ENCODE measurements at regions not wholly inside any gene's neighbourhood (a gene's known extent, or its start where the extent isn't known, plus 50 kb on each side); places are given as distances from the start of the nearest gene placed in this dataset.
A peak's percentile ranks its signal among the peaks of the same experiment; 100 is the strongest.

DNA sequence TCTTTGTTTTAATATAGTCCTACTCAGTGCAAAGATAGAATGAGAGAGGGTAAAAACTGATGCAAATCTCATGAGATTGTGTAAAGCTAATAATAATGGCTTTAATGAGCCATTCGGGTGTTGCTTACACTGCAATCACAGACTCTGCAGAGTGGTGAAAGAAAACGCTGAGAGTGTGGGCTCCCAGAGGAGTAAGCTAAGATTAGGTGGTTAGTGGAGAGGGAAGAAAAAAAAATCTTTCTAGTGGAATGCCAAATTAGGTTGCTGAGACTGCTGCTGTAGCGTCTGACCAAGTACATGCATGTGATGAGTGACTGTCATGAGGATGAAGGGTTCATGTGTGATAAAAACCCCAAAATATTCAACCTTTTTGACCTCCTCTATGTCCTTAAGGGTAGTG lies 645.9 kb upstream of the ADGRL4 start:
- no peaks in the 10 kb centered on the region for H3K36me3 Mint-ChIP-seq (ENCODE audit: low read depth)
- no peak overlapping the region for H3K27ac Mint-ChIP-seq (ENCODE audit: unreplicated experiment)
- H3K4me1 Mint-ChIP-seq: peaks cover 16% of the 10 kb centered on the region
- no peaks in the 10 kb centered on the region for H3K27me3 Mint-ChIP-seq (ENCODE audit: low read depth)
- no peak overlapping the region for H3K4me3 Mint-ChIP-seq
- TF ChIP-seq, protein P1, sequence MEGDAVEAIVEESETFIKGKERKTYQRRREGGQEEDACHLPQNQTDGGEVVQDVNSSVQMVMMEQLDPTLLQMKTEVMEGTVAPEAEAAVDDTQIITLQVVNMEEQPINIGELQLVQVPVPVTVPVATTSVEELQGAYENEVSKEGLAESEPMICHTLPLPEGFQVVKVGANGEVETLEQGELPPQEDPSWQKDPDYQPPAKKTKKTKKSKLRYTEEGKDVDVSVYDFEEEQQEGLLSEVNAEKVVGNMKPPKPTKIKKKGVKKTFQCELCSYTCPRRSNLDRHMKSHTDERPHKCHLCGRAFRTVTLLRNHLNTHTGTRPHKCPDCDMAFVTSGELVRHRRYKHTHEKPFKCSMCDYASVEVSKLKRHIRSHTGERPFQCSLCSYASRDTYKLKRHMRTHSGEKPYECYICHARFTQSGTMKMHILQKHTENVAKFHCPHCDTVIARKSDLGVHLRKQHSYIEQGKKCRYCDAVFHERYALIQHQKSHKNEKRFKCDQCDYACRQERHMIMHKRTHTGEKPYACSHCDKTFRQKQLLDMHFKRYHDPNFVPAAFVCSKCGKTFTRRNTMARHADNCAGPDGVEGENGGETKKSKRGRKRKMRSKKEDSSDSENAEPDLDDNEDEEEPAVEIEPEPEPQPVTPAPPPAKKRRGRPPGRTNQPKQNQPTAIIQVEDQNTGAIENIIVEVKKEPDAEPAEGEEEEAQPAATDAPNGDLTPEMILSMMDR (conservative IDR thresholded peaks at IDR 0.05): no peak
- no peak for DNase-seq (ENCODE audit: low read depth, low spot score)
- H3K9me3 Mint-ChIP-seq: peaks cover 4% of the 10 kb centered on the region

DNA sequence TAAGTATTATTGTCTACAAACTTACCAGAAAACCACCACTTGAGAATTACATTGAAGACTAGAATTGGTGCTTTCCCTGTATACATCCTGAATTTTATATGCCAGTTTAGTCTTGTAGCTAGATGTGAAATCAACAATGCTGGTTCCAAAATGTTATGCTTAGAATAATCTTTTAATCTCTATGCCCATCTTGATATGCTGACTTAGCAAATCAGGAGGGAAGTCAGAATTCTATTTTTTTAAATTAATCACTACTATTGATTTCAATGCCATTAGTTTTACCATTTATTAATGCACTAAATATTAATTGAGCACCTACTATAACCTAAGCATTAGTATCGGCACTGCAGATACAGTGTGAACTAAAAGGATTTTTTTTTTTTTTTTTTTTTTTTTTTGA lies 641.6 kb upstream of the ADGRL4 start:
- TF ChIP-seq, protein P1 (conservative IDR thresholded peaks at IDR 0.05): no peak
- H3K27ac Mint-ChIP-seq (ENCODE audit: unreplicated experiment): no peak overlapping the region
- DNase-seq (ENCODE audit: low read depth, low spot score): no peak

GRCh38 chr1:79646880-79647279 lies 640.4 kb upstream of the ADGRL4 start:
- no peak for DNase-seq (ENCODE audit: low read depth, low spot score)
- Mint-ChIP-seq H3K27ac (ENCODE audit: unreplicated experiment) (no peak overlapping the region), H3K4me1 (no peaks in the 10 kb centered on the region), H3K9me3 (peaks cover 12% of the 10 kb centered on the region), H3K27me3 (ENCODE audit: low read depth) (no peaks in the 10 kb centered on the region), H3K4me3 (no peak overlapping the region), H3K36me3 (ENCODE audit: low read depth) (no peaks in the 10 kb centered on the region)
- TF ChIP-seq, protein P1 (conservative IDR thresholded peaks at IDR 0.05): no peak

More for the DNA sequence above, 641.6 kb upstream of the ADGRL4 start:
- Mint-ChIP-seq H3K9me3 (peaks cover 9% of the 10 kb centered on the region), H3K27me3 (ENCODE audit: low read depth) (no peaks in the 10 kb centered on the region), H3K36me3 (ENCODE audit: low read depth) (no peaks in the 10 kb centered on the region), H3K4me1 (peaks cover 9% of the 10 kb centered on the region), H3K4me3 (no peak overlapping the region)

GRCh38 chr1:79638382-79638781 lies 631.9 kb upstream of the ADGRL4 start:
- no peak overlapping the region for H3K4me3 Mint-ChIP-seq
- TF ChIP-seq, protein P1 (conservative IDR thresholded peaks at IDR 0.05): no peak
- H3K36me3 Mint-ChIP-seq (ENCODE audit: low read depth): no peaks in the 10 kb centered on the region
- DNase-seq (ENCODE audit: low read depth, low spot score): no peak
- no peaks in the 10 kb centered on the region for H3K4me1 Mint-ChIP-seq
- peak overlapping the region; percentile 81 for H3K27ac Mint-ChIP-seq (ENCODE audit: unreplicated experiment)
- no peaks in the 10 kb centered on the region for H3K27me3 Mint-ChIP-seq (ENCODE audit: low read depth)
- peaks cover 9% of the 10 kb centered on the region for H3K9me3 Mint-ChIP-seq

DNA sequence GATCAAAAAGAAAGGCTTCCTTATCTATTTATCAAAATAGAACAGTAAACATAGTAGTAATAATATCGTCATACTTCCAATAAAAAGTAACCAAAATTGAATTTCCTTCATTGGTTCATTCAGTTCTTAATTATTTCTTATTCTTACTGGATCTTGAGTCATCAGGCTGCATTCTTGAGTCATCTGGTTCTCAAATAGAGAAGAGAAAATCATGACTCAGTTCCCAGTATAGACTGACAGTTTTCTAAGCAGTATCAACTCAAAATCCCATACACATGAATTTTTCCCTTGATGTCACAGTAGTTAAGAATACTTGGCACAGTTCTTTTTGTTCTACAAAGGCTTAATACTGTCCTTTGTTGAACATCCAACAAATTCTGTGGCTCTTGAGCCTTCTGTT lies 626.9 kb upstream of the ADGRL4 start:
- H3K27me3 Mint-ChIP-seq (ENCODE audit: low read depth): no peaks in the 10 kb centered on the region
- no peak overlapping the region for H3K4me3 Mint-ChIP-seq
- H3K36me3 Mint-ChIP-seq (ENCODE audit: low read depth): no peaks in the 10 kb centered on the region
- H3K4me1 Mint-ChIP-seq: no peaks in the 10 kb centered on the region
- H3K9me3 Mint-ChIP-seq: no peaks in the 10 kb centered on the region
- TF ChIP-seq, protein P1 (conservative IDR thresholded peaks at IDR 0.05): no peak
- no peak overlapping the region for H3K27ac Mint-ChIP-seq (ENCODE audit: unreplicated experiment)
- DNase-seq (ENCODE audit: low read depth, low spot score): no peak

DNA sequence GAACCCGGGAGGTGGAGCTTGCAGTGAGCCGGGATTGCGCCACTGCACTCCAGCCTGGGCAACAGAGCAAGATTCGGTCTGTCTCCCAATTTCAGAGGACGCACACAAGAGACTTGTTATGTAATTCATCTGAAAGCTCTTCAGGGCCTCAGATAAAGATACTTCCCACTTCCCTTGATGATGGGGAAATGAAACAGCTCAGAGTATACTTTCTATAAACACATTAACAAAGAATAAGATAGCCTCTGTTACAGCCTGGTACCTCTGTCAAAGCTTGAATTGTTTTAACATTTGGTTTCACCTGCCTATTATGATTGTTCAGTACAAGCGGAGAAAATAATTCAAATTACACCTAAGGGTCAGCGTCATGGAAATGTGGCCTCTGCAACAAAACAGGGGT lies 622.9 kb upstream of the ADGRL4 start:
- DNase-seq (ENCODE audit: low read depth, low spot score): no peak
- TF ChIP-seq, protein P1 (conservative IDR thresholded peaks at IDR 0.05): no peak
- no peaks in the 10 kb centered on the region for H3K36me3 Mint-ChIP-seq (ENCODE audit: low read depth)
- peaks cover 10% of the 10 kb centered on the region for H3K4me1 Mint-ChIP-seq
- no peaks in the 10 kb centered on the region for H3K27me3 Mint-ChIP-seq (ENCODE audit: low read depth)
- H3K9me3 Mint-ChIP-seq: no peaks in the 10 kb centered on the region
- no peak overlapping the region for H3K4me3 Mint-ChIP-seq
- H3K27ac Mint-ChIP-seq (ENCODE audit: unreplicated experiment): no peak overlapping the region
